IMR-90 (cell line): ENCODE measurements at regions not wholly inside any gene's neighbourhood (a gene's known extent, or its start where the extent isn't known, plus 50 kb on each side); places are given as distances from the start of the nearest gene placed in this dataset.

Experiments
- ATAC-seq: fragments of 200-7000 bp; cut with Tn5 transposase; 2 replicates; pipeline ENCODE4 v1.9.1; 2020; ENCODE audit warnings: low read depth, mild to moderate bottlenecking, moderate library complexity
- BruUV-seq: library from RNA; stranded (reverse); fragments of 400-500 nt; replicated peaks from 2 replicates; lab custom pipeline; 2021; lab: Mats Ljungman, UMichigan
- CTCF ChIA-PET: fragments of 300-600 bp; formaldehyde crosslinking; extraction: SDS; loops from one replicate; lab custom pipeline; 2021; ENCODE audit warnings: antibody characterized with exemption; lab: Yijun Ruan, JAX
- POLR2A ChIA-PET: fragments of 300-600 bp; sonication (Branson Sonifier 250); formaldehyde crosslinking; loops from one replicate; lab custom pipeline; 2022; ENCODE audit warnings: antibody characterized with exemption; ENCODE audit not compliant: unreplicated experiment; lab: Charles Lee
- DNase-seq: peaks from one replicate; pipeline ENCODE4 v3.0.0; 2013
- H2AFZ ChIP-seq: replicated peaks from 2 replicates; pipeline ENCODE3; 2013; ENCODE audit warnings: low read length, mild to moderate bottlenecking; ENCODE audit not compliant: poor library complexity
- H2AK5ac ChIP-seq: 2 replicates; pipeline ENCODE4 v1.6.1; 2013; ENCODE audit warnings: low read depth, low read length, inconsistent platforms
- H2AK9ac ChIP-seq: replicated peaks from 2 replicates; pipeline ENCODE3; 2013; ENCODE audit warnings: mild to moderate bottlenecking, low read depth, low read length, moderate library complexity; ENCODE audit not compliant: poor library complexity
- H2BK120ac ChIP-seq: 2 replicates; pipeline ENCODE4 v1.6.1; 2013; ENCODE audit warnings: low read depth, low read length, inconsistent platforms
- H2BK15ac ChIP-seq: 3 replicates; pipeline ENCODE4 v1.6.1; 2013; ENCODE audit warnings: low read depth, low read length, inconsistent platforms
- H2BK20ac ChIP-seq: 2 replicates; pipeline ENCODE4 v1.6.1; 2013; ENCODE audit warnings: low read depth, mild to moderate bottlenecking, inconsistent platforms, low read length, moderate library complexity
- H2BK5ac ChIP-seq: 2 replicates; pipeline ENCODE4 v1.6.1; 2013; ENCODE audit warnings: mild to moderate bottlenecking, low read depth, low read length, inconsistent platforms; ENCODE audit not compliant: poor library complexity, severe bottlenecking
- H3K14ac ChIP-seq: replicated peaks from 2 replicates; pipeline ENCODE4 v1.6.1; 2013; ENCODE audit warnings: low read depth, low read length, inconsistent platforms
- H3K18ac ChIP-seq: 2 replicates; pipeline ENCODE4 v1.6.1; 2013; ENCODE audit warnings: low read depth, low read length, control low read depth
- H3K23ac ChIP-seq: 2 replicates; pipeline ENCODE4 v1.6.1; 2013; ENCODE audit warnings: low read depth, low read length, inconsistent platforms
- H3K27ac ChIP-seq: 2 replicates; pipeline ENCODE4 v1.5.1; 2013; ENCODE audit warnings: mild to moderate bottlenecking, control low read depth, low read length; ENCODE audit not compliant: insufficient read depth
- H3K27me3 ChIP-seq: 2 replicates; pipeline ENCODE4 v1.6.1; 2013; ENCODE audit warnings: low read length; ENCODE audit not compliant: control insufficient read depth, insufficient read depth
- H3K36me3 ChIP-seq: 2 replicates; pipeline ENCODE4 v1.6.1; 2013; ENCODE audit warnings: low read length, mixed read lengths; ENCODE audit not compliant: control insufficient read depth, insufficient read depth
- H3K4ac ChIP-seq: 2 replicates; pipeline ENCODE4 v1.6.1; 2013; ENCODE audit warnings: low read depth, low read length, inconsistent platforms
- H3K4me1 ChIP-seq: 2 replicates; pipeline ENCODE4 v1.6.1; 2013; ENCODE audit warnings: low read length, mixed read lengths; ENCODE audit not compliant: control insufficient read depth, insufficient read depth
- H3K4me2 ChIP-seq: 2 replicates; pipeline ENCODE4 v1.6.1; 2013; ENCODE audit warnings: low read depth, mild to moderate bottlenecking, control low read depth, low read length, moderate library complexity
- H3K4me3 ChIP-seq: 2 replicates; pipeline ENCODE4 v1.5.1; 2013; ENCODE audit warnings: low read depth, mild to moderate bottlenecking, control low read depth, low read length, moderate library complexity; ENCODE audit not compliant: insufficient read depth
- H3K56ac ChIP-seq: 2 replicates; pipeline ENCODE4 v1.6.1; 2013; ENCODE audit warnings: low read length, inconsistent platforms; ENCODE audit not compliant: insufficient read depth; ENCODE audit errors: extremely low read depth
- H3K79me1 ChIP-seq, 2 experiments: 2 replicates each; pipeline ENCODE4 v1.6.1; 2013; ENCODE audit warnings: low read length in 2 of 2, inconsistent platforms in 1 of 2, low read depth in 1 of 2
- H3K9ac ChIP-seq: 2 replicates; pipeline ENCODE4 v1.6.1; 2013; ENCODE audit warnings: low read depth, low read length, control low read depth
- H3K9me1 ChIP-seq: 2 replicates; pipeline ENCODE4 v1.6.1; 2013; ENCODE audit warnings: low read length, inconsistent platforms; ENCODE audit not compliant: insufficient read depth
- H3K9me3 ChIP-seq: 2 replicates; pipeline ENCODE4 v1.6.1; 2013; ENCODE audit warnings: low read length; ENCODE audit not compliant: control insufficient read depth, insufficient read depth
- H4K20me1 ChIP-seq: 2 replicates; pipeline ENCODE4 v1.6.1; 2013; ENCODE audit warnings: low read length, inconsistent platforms; ENCODE audit not compliant: insufficient read depth
- H4K5ac ChIP-seq: 2 replicates; pipeline ENCODE4 v1.6.1; 2013; ENCODE audit warnings: mild to moderate bottlenecking, low read depth, low read length, control low read depth
- H4K8ac ChIP-seq, 2 experiments: 2 replicates each; pipeline ENCODE4 v1.6.1; 2013; ENCODE audit warnings: low read depth in 2 of 2, low read length in 2 of 2, control low read depth in 1 of 2, inconsistent platforms in 1 of 2
- H4K91ac ChIP-seq: 2 replicates; pipeline ENCODE4 v1.6.1; 2013; ENCODE audit warnings: low read depth, low read length, inconsistent platforms; ENCODE audit not compliant: insufficient read depth
- BHLHE40 ChIP-seq: fragments of 150-350 bp; IDR thresholded peaks from 2 replicates; pipeline ENCODE4 v1.6.1; 2016; ENCODE audit warnings: mild to moderate bottlenecking, low read depth, low read length
- WGBS, 2 experiments: methylation state at CpG; one replicate each; pipeline versions ENCODE4 v1.1.5 to v1.1.7; 2013; ENCODE audit warnings: missing lambda C conversion rate in 2 of 2; ENCODE audit not compliant: insufficient read length in 1 of 2; ENCODE audit errors: extremely low coverage in 2 of 2; 5-methylcytosine and 5-hydroxymethylcytosine counted together
- dilution Hi-C: fragments of 300-500 bp; cut with HindIII; formaldehyde crosslinking; loops from one replicate; pipeline ENCODE4 v1.14.3; 2018; ENCODE audit warnings: low sequenced_read_pairs; ENCODE audit not compliant: unreplicated experiment
- in situ Hi-C: fragments of 300-500 bp; cut with MboI; formaldehyde crosslinking; loops from 3 replicates; pipeline ENCODE4 v1.14.3; 2019; ENCODE audit warnings: low sequenced_read_pairs, inconsistent platforms, mixed read lengths
- intact Hi-C: fragments of 100-400 bp; cut with micrococcal nuclease; formaldehyde crosslinking; loops from 2 replicates; pipeline ENCODE4 v1.10.0; 2022
- TF ChIP-seq, protein P1 (sequence below): fragments of 150-350 bp; IDR thresholded peaks from 2 replicates; pipeline ENCODE4 v1.6.1; 2017; ENCODE audit warnings: mild to moderate bottlenecking, antibody characterized with exemption, low read length, low read depth

DNA sequence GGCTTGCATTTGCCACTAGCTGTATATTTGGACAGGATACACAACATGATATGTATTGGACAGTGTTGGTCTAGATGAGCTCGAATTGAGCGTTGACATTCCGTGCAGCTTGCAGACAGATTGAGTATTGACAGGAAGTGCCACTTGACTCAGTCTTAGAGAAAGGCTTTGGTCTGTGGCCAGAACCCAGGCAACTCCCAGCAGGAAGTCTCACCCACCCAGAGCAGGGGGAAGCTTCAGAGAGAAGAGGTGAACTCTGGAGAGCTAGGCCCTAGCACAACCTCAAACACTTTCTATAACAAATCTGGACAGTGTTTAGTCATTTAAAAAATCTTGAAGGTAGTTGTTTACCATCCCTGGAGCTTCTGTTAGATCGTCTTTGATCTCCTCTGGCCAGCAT lies 280.5 kb downstream of the FBXW7 start:
- Histone ChIP-seq H3K36me3 (no peaks in the 10 kb centered on the region), H3K4me3 (no peak overlapping the region), H3K23ac (no peak overlapping the region), H3K18ac (peak overlapping the region; percentile 64; the same call in 1 of the 2 replicates), H3K9ac (no peak overlapping the region), H4K8ac (peak overlapping the region in 1 of 2 experiments; percentile 43; a peak in 1 of 4 replicates), H2AK9ac (no peak overlapping the region), H3K27ac (no peak overlapping the region), H3K4me2 (no peak overlapping the region; the same call in 1 of the 2 replicates), H4K91ac (no peak overlapping the region), H3K79me1 (no peaks in the 10 kb centered on the region), H3K27me3 (no peaks in the 10 kb centered on the region), H2BK15ac (no peak overlapping the region), H2BK20ac (no peak overlapping the region), H2BK120ac (peak overlapping the region; percentile 46; the same call in 1 of the 2 replicates), H3K14ac (no peak overlapping the region), H4K20me1 (no peaks in the 10 kb centered on the region), H3K9me1 (peaks cover 16% of the 10 kb centered on the region; the same call in 1 of the 2 replicates), H2BK5ac (peak overlapping the region; percentile 3), H3K56ac (no peak overlapping the region), H4K5ac (peak overlapping the region; percentile 15; the same call in 1 of the 2 replicates), H2AFZ (peak overlapping the region; percentile 69), H3K9me3 (no peaks in the 10 kb centered on the region), H3K4me1 (peaks cover 18% of the 10 kb centered on the region), H3K4ac (no peak overlapping the region), H2AK5ac (no peak overlapping the region)
- intact Hi-C loops (loop anchor here (5.0 kb wide), 1 partner anchor 218 kb away; no protein-coding TSS in a partner anchor), in situ Hi-C loops (no loop called here), dilution Hi-C loops (no loop called here)
- ChIA-PET POLR2A (interaction anchor here (0.6 kb wide), 1 partner anchor 1155 kb away, joined by 3 read pairs; no protein-coding TSS in a partner anchor), CTCF (interaction anchor here (0.5 to 0.9 kb wide), 2 partner anchors 15 to 378 kb away, joined by 3 read pairs; no protein-coding TSS in a partner anchor)
- DNase-seq, result peak; percentile 27
- WGBS, 2 experiments, result no CpG with 5 or more reads among the region's 4 CpGs
- no TSS peak for BruUV-seq
- peak; percentile 10; the same call in 1 of the 2 replicates for ATAC-seq
- no peak for TF ChIP-seq BHLHE40
- TF ChIP-seq, protein P1, sequence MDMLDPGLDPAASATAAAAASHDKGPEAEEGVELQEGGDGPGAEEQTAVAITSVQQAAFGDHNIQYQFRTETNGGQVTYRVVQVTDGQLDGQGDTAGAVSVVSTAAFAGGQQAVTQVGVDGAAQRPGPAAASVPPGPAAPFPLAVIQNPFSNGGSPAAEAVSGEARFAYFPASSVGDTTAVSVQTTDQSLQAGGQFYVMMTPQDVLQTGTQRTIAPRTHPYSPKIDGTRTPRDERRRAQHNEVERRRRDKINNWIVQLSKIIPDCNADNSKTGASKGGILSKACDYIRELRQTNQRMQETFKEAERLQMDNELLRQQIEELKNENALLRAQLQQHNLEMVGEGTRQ, result no peak
